Suprapubic skin (tissue), 3 donors: ENCODE measurements at regions not wholly inside any gene's neighbourhood (a gene's known extent, or its start where the extent isn't known, plus 50 kb on each side); places are given as distances from the start of the nearest gene placed in this dataset.

Experiments
- EP300 ChIP-seq: sonication (generic); formaldehyde crosslinking; IDR thresholded peaks from one replicate; pipeline ENCODE4 v1.6.1; 2017; ENCODE audit warnings: antibody characterized with exemption
- POLR2A ChIP-seq, 2 donors: fragments of 450-650 bp; IDR thresholded peaks; one replicate each; pipeline ENCODE4 v1.6.1; 2017; ENCODE audit warnings: antibody characterized with exemption in 2 of 2, mild to moderate bottlenecking in 2 of 2, moderate library complexity in 2 of 2
- TF ChIP-seq, protein P1 (sequence below), 2 donors: fragments of 200-600 bp in 1 of 2; fragments of 450-650 bp in 1 of 2; sonication (generic) in 1 of 2; IDR thresholded peaks; one replicate each; pipeline ENCODE4 v1.5.1; 2016 to 2019; ENCODE audit warnings: antibody characterized with exemption in 2 of 2, mild to moderate bottlenecking in 1 of 2, moderate library complexity in 1 of 2

DNA sequence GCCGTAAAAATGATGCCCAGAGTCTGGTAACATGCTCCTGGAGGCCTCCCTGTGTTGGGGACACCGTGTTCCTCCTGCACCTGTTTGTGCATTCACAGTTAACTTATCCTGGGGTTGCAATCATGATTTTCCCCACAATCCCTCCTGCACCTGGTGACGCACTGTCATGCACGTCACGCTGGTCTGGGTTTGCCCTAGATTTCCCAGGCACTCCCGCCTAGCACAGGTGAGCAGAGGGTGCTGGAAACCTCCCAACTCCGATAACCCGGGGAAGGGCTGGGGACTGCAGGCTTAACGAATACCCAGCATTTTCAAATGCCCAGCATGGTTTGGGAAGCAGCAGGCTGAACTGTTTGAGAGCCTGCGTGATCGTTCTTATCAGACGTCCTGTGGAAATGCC, 427.1 kb downstream of the TCERG1L start:
- TF ChIP-seq, protein P1, sequence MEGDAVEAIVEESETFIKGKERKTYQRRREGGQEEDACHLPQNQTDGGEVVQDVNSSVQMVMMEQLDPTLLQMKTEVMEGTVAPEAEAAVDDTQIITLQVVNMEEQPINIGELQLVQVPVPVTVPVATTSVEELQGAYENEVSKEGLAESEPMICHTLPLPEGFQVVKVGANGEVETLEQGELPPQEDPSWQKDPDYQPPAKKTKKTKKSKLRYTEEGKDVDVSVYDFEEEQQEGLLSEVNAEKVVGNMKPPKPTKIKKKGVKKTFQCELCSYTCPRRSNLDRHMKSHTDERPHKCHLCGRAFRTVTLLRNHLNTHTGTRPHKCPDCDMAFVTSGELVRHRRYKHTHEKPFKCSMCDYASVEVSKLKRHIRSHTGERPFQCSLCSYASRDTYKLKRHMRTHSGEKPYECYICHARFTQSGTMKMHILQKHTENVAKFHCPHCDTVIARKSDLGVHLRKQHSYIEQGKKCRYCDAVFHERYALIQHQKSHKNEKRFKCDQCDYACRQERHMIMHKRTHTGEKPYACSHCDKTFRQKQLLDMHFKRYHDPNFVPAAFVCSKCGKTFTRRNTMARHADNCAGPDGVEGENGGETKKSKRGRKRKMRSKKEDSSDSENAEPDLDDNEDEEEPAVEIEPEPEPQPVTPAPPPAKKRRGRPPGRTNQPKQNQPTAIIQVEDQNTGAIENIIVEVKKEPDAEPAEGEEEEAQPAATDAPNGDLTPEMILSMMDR (IDR thresholded peaks at IDR 0.05), result no peak
- TF ChIP-seq EP300, result no peak
- no peak for TF ChIP-seq POLR2A (IDR thresholded peaks at IDR 0.05)
